Right lobe of liver (tissue), 4 donors: ENCODE measurements at regions not wholly inside any gene's neighbourhood (a gene's known extent, or its start where the extent isn't known, plus 50 kb on each side); places are given as distances from the start of the nearest gene placed in this dataset.

Experiments
- CTCF ChIP-seq, 4 donors: fragments of 200-600 bp in 3 of 4; fragments of 450-650 bp in 1 of 4; IDR thresholded peaks; one replicate each; pipeline versions ENCODE4 v1.5.1 to v1.8.0; 2016 to 2022; ENCODE audit warnings: antibody characterized with exemption in 4 of 4, mild to moderate bottlenecking in 2 of 4
- POLR2A ChIP-seq: fragments of 450-650 bp; IDR thresholded peaks from one replicate; pipeline ENCODE4 v1.6.1; 2017; ENCODE audit warnings: antibody characterized with exemption, mild to moderate bottlenecking
- donor health status: DM: no; HTN: no; CAD: no.
- donor health status: DM: no; HTN: no; CAD: no.
- donor health status: DM: no; HTN: yes; CAD: no.

DNA sequence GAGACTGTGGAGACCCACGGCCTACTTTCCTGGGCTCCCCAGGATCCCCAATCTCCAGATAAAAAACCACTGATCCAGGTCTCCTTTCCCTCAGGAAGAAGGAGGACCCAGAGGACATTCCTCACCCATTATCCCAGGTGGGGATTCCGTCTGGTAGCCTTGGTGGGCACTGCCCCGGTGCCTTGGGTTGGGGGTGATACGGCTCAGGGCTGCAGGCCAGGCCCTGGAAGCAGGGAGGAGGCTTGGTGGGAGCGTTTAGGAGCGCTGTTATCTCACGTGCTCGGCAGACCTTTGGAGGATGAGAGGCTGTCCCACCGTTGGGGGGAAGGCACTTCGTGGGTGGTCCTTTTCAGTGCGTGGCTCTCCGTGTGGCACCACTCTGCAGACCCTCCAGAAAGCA lies 926.3 kb downstream of the BRD1 start:
- no peak for TF ChIP-seq CTCF (IDR thresholded peaks at IDR 0.05)
- TF ChIP-seq POLR2A: no peak
